ENCODE measurements at regions not wholly inside any gene's neighbourhood (a gene's known extent, or its start where the extent isn't known, plus 50 kb on each side); places are given as distances from the start of the nearest gene placed in this dataset.

- Histone ChIP-seq H3K4me1 (ENCODE audit: insufficient read depth, low read length, poor library complexity, severe bottlenecking) (peaks cover 15% of the 10 kb centered on the region), H3K4me3 (ENCODE audit: low read depth, low read length, poor library complexity, severe bottlenecking) (no peak overlapping the region), H3K27ac (ENCODE audit: low read depth, low read length, poor library complexity, severe bottlenecking) (no peak overlapping the region), H3K9me3 (ENCODE audit: low read depth, low read length, poor library complexity, severe bottlenecking) (no peaks in the 10 kb centered on the region), H3K36me3 (ENCODE audit: insufficient read depth, low read length, poor library complexity, severe bottlenecking) (no peaks in the 10 kb centered on the region), H3K27me3 (replicated peaks; ENCODE audit: insufficient read depth, low read depth, low read length, poor library complexity) (no peaks in the 10 kb centered on the region)
- ChIA-PET CTCF (interaction anchor here (1.1 kb wide), 1 partner anchor 265 kb away, joined by 4 read pairs; no protein-coding TSS in a partner anchor), POLR2A (ENCODE audit: low non-redundant PET) (no interaction called here)
- DNase-seq (ENCODE audit: low spot score) = no peak
- TF ChIP-seq CTCF (conservative IDR thresholded peaks at IDR 0.05; ENCODE audit: low read depth, low read length) = no peak
- TF ChIP-seq EZH2 (IDR thresholded peaks at IDR 0.05; ENCODE audit: borderline replicate concordance, low read depth, low read length, poor library complexity, severe bottlenecking) = no peak
- intact Hi-C loops (cut with micrococcal nuclease; ENCODE audit: unreplicated experiment) = no loop called here
- BruUV-seq (replicated peaks) = no TSS peak
Measured at GRCh38 chr4:184528713-184529112, 54.4 kb upstream of the IRF2 start.

GRCh38 chr4:184528051-184528450, 53.7 kb upstream of the IRF2 start:
- Histone ChIP-seq H3K4me3 (ENCODE audit: low read depth, low read length, poor library complexity, severe bottlenecking) (no peak overlapping the region), H3K27ac (ENCODE audit: low read depth, low read length, poor library complexity, severe bottlenecking) (no peak overlapping the region), H3K27me3 (replicated peaks; ENCODE audit: insufficient read depth, low read depth, low read length, poor library complexity) (no peaks in the 10 kb centered on the region), H3K36me3 (ENCODE audit: insufficient read depth, low read length, poor library complexity, severe bottlenecking) (no peaks in the 10 kb centered on the region), H3K9me3 (ENCODE audit: low read depth, low read length, poor library complexity, severe bottlenecking) (no peaks in the 10 kb centered on the region), H3K4me1 (ENCODE audit: insufficient read depth, low read length, poor library complexity, severe bottlenecking) (peaks cover 15% of the 10 kb centered on the region)
- no TSS peak for BruUV-seq (replicated peaks)
- ChIA-PET POLR2A (ENCODE audit: low non-redundant PET) (no interaction called here), CTCF (no interaction called here)
- TF ChIP-seq CTCF (conservative IDR thresholded peaks at IDR 0.05; ENCODE audit: low read depth, low read length) (no peak), EZH2 (IDR thresholded peaks at IDR 0.05; ENCODE audit: borderline replicate concordance, low read depth, low read length, poor library complexity, severe bottlenecking) (no peak)
- intact Hi-C loops (cut with micrococcal nuclease; ENCODE audit: unreplicated experiment) = no loop called here
- no peak for DNase-seq (ENCODE audit: low spot score)

GRCh38 chr4:184526228-184526627, 51.9 kb upstream of the IRF2 start:
- Histone ChIP-seq H3K9me3 (ENCODE audit: low read depth, low read length, poor library complexity, severe bottlenecking) (no peaks in the 10 kb centered on the region), H3K4me1 (ENCODE audit: insufficient read depth, low read length, poor library complexity, severe bottlenecking) (peaks cover 15% of the 10 kb centered on the region), H3K27ac (ENCODE audit: low read depth, low read length, poor library complexity, severe bottlenecking) (no peak overlapping the region), H3K36me3 (ENCODE audit: insufficient read depth, low read length, poor library complexity, severe bottlenecking) (no peaks in the 10 kb centered on the region), H3K4me3 (ENCODE audit: low read depth, low read length, poor library complexity, severe bottlenecking) (no peak overlapping the region), H3K27me3 (replicated peaks; ENCODE audit: insufficient read depth, low read depth, low read length, poor library complexity) (no peaks in the 10 kb centered on the region)
- no peak for DNase-seq (ENCODE audit: low spot score)
- intact Hi-C loops (cut with micrococcal nuclease; ENCODE audit: unreplicated experiment) = no loop called here
- CTCF ChIA-PET = no interaction called here
- TF ChIP-seq EZH2 (IDR thresholded peaks at IDR 0.05; ENCODE audit: borderline replicate concordance, low read depth, low read length, poor library complexity, severe bottlenecking) (no peak), CTCF (conservative IDR thresholded peaks at IDR 0.05; ENCODE audit: low read depth, low read length) (no peak)
- POLR2A ChIA-PET (ENCODE audit: low non-redundant PET) = no interaction called here
- BruUV-seq (replicated peaks) = no TSS peak

All from A673 (cell line).